Chondrocyte (in vitro differentiated cells): ENCODE measurements at regions not wholly inside any gene's neighbourhood (a gene's known extent, or its start where the extent isn't known, plus 50 kb on each side); places are given as distances from the start of the nearest gene placed in this dataset.
"Not testable (repeated sequence)": the region's sequence is repeated elsewhere in the genome, so short reads cannot be mapped to it uniquely, and the experiment has no call there.

Source experiments
- DNase-seq: peaks from one replicate; pipeline ENCODE4 v3.0.0; 2021; ENCODE audit warnings: mixed read lengths, low spot score
- H3K27ac Mint-ChIP-seq: one replicate; pipeline ENCODE4 v1.8.0; 2021; ENCODE audit warnings: mild to moderate bottlenecking, moderate library complexity, mixed read lengths; ENCODE audit not compliant: unreplicated experiment
- H3K27me3 Mint-ChIP-seq: 2 replicates; pipeline ENCODE4 v1.8.0; 2021; ENCODE audit warnings: low read depth, mixed read lengths
- H3K36me3 Mint-ChIP-seq: 2 replicates; pipeline ENCODE4 v1.8.0; 2021; ENCODE audit warnings: low read depth, mixed read lengths
- H3K4me1 Mint-ChIP-seq: 2 replicates; pipeline ENCODE4 v1.8.0; 2021; ENCODE audit warnings: low read depth, mild to moderate bottlenecking, mixed read lengths
- H3K4me3 Mint-ChIP-seq: one replicate; pipeline ENCODE4 v1.8.0; 2021; ENCODE audit warnings: mild to moderate bottlenecking, moderate library complexity, mixed read lengths; ENCODE audit not compliant: unreplicated experiment
- H3K9me3 Mint-ChIP-seq: 2 replicates; pipeline ENCODE4 v1.8.0; 2021; ENCODE audit warnings: low read depth, mixed read lengths
- CTCF ChIP-seq: fragments of 200-600 bp; sonication (generic); IDR thresholded peaks from 2 replicates; pipeline ENCODE4 v1.5.0; 2021; ENCODE audit warnings: antibody characterized with exemption, mild to moderate bottlenecking, moderate library complexity

GRCh38 chr3:152213203-152213602 lies 55.5 kb upstream of the MBNL1 start:
- Mint-ChIP-seq H3K27me3 (no peaks in the 10 kb centered on the region), H3K4me1 (peaks cover 15% of the 10 kb centered on the region), H3K36me3 (peaks cover 2% of the 10 kb centered on the region), H3K9me3 (no peaks in the 10 kb centered on the region), H3K27ac (no peak overlapping the region), H3K4me3 (no peak overlapping the region)
- no peak for TF ChIP-seq CTCF
- DNase-seq: no peak

- Mint-ChIP-seq H3K27ac (no peak overlapping the region), H3K4me1 (peaks cover 15% of the 10 kb centered on the region), H3K9me3 (no peaks in the 10 kb centered on the region), H3K27me3 (no peaks in the 10 kb centered on the region), H3K4me3 (no peak overlapping the region), H3K36me3 (no peaks in the 10 kb centered on the region)
- no peak for TF ChIP-seq CTCF
- no peak for DNase-seq
Observed at GRCh38 chr3:152213938-152214337, 54.8 kb upstream of the MBNL1 start.

GRCh38 chr3:152216960-152217865 lies 51.5 kb upstream of the MBNL1 start:
- H3K27ac Mint-ChIP-seq, H3K9me3 Mint-ChIP-seq, H3K27me3 Mint-ChIP-seq, H3K36me3 Mint-ChIP-seq, H3K4me3 Mint-ChIP-seq: not testable (repeated sequence)
- H3K4me1 Mint-ChIP-seq: peaks cover 33% of the 10 kb centered on the region
- peak; percentile 91 for DNase-seq

GRCh38 chr3:152218602-152219001 lies 50.1 kb upstream of the MBNL1 start:
- H3K27me3 Mint-ChIP-seq: no peaks in the 10 kb centered on the region
- no peak overlapping the region for H3K4me3 Mint-ChIP-seq
- H3K27ac Mint-ChIP-seq: no peak overlapping the region
- H3K4me1 Mint-ChIP-seq: peaks cover 31% of the 10 kb centered on the region
- no peaks in the 10 kb centered on the region for H3K9me3 Mint-ChIP-seq
- no peak for DNase-seq
- H3K36me3 Mint-ChIP-seq: no peaks in the 10 kb centered on the region
- no peak for TF ChIP-seq CTCF
